Calu3 (cell line): ENCODE measurements at regions not wholly inside any gene's neighbourhood (a gene's known extent, or its start where the extent isn't known, plus 50 kb on each side); places are given as distances from the start of the nearest gene placed in this dataset.

Source experiments
- BruUV-seq: library from RNA; stranded (reverse); fragments of 400-500 nt; replicated peaks from 2 replicates; lab custom pipeline; 2021; lab: Mats Ljungman, UMichigan
- CTCF ChIA-PET: fragments of 300-600 bp; sonication (Branson Sonifier 250); formaldehyde crosslinking; loops from one replicate; lab custom pipeline; 2022; ENCODE audit warnings: antibody characterized with exemption; lab: Charles Lee
- DNase-seq: peaks from one replicate; pipeline ENCODE4 v3.0.0; 2022
- H3K27ac Mint-ChIP-seq: one replicate; pipeline ENCODE4 v1.8.0; 2022; ENCODE audit warnings: mixed read lengths; ENCODE audit not compliant: unreplicated experiment
- H3K27me3 Mint-ChIP-seq: one replicate; pipeline ENCODE4 v1.8.0; 2022; ENCODE audit warnings: mixed read lengths; ENCODE audit not compliant: unreplicated experiment
- H3K36me3 Mint-ChIP-seq: one replicate; pipeline ENCODE4 v1.8.0; 2022; ENCODE audit warnings: mild to moderate bottlenecking, moderate library complexity, mixed read lengths; ENCODE audit not compliant: insufficient read depth, unreplicated experiment
- H3K4me1 Mint-ChIP-seq: one replicate; pipeline ENCODE4 v1.8.0; 2022; ENCODE audit warnings: mild to moderate bottlenecking, low read depth, mixed read lengths; ENCODE audit not compliant: unreplicated experiment
- H3K4me3 Mint-ChIP-seq: one replicate; pipeline ENCODE4 v1.8.0; 2022; ENCODE audit warnings: mild to moderate bottlenecking, low read depth, moderate library complexity, mixed read lengths; ENCODE audit not compliant: unreplicated experiment
- H3K9me3 Mint-ChIP-seq: one replicate; pipeline ENCODE4 v1.8.0; 2022; ENCODE audit warnings: low read depth, mixed read lengths; ENCODE audit not compliant: unreplicated experiment
- CTCF ChIP-seq: fragments of 200-600 bp; IDR thresholded peaks from one replicate; pipeline ENCODE4 v1.8.0; 2022; ENCODE audit warnings: antibody characterized with exemption; ENCODE audit not compliant: unreplicated experiment
- intact Hi-C: fragments of 100-400 bp; cut with micrococcal nuclease; formaldehyde crosslinking; loops from one replicate; pipeline ENCODE4 v1.10.0; 2022; ENCODE audit not compliant: unreplicated experiment

GRCh38 chr2:66985906-66986305 is 411.2 kb upstream of the ETAA1 start:
- no peak overlapping the region for H3K27ac Mint-ChIP-seq
- no peaks in the 10 kb centered on the region for H3K9me3 Mint-ChIP-seq
- no peaks in the 10 kb centered on the region for H3K4me1 Mint-ChIP-seq
- H3K27me3 Mint-ChIP-seq = no peaks in the 10 kb centered on the region
- DNase-seq = no peak
- no peak overlapping the region for H3K4me3 Mint-ChIP-seq
- CTCF ChIA-PET = no interaction called here
- no TSS peak for BruUV-seq
- no peak for TF ChIP-seq CTCF
- H3K36me3 Mint-ChIP-seq = no peaks in the 10 kb centered on the region
- intact Hi-C loops = loop anchor here (5.0 to 10.0 kb wide), 2 partner anchors 339 to 974 kb away; no protein-coding TSS in a partner anchor

- no peaks in the 10 kb centered on the region for H3K4me1 Mint-ChIP-seq
- H3K27me3 Mint-ChIP-seq = no peaks in the 10 kb centered on the region
- no peaks in the 10 kb centered on the region for H3K9me3 Mint-ChIP-seq
- CTCF ChIA-PET = no interaction called here
- intact Hi-C loops = loop anchor here (5.0 to 10.0 kb wide), 2 partner anchors 337 to 975 kb away; no protein-coding TSS in a partner anchor
- no peak for DNase-seq
- no peak overlapping the region for H3K27ac Mint-ChIP-seq
- no peak for TF ChIP-seq CTCF
- no peaks in the 10 kb centered on the region for H3K36me3 Mint-ChIP-seq
- H3K4me3 Mint-ChIP-seq = no peak overlapping the region
- BruUV-seq = no TSS peak
Observed at GRCh38 chr2:66987733-66988132, 409.4 kb upstream of the ETAA1 start.

GRCh38 chr2:66994654-66995053 is 402.5 kb upstream of the ETAA1 start:
- no peak for DNase-seq
- TF ChIP-seq CTCF = no peak
- no TSS peak for BruUV-seq
- Mint-ChIP-seq H3K27me3 (no peaks in the 10 kb centered on the region), H3K9me3 (peaks cover 5% of the 10 kb centered on the region), H3K4me3 (no peak overlapping the region), H3K4me1 (peaks cover 27% of the 10 kb centered on the region), H3K36me3 (no peaks in the 10 kb centered on the region), H3K27ac (no peak overlapping the region)
- intact Hi-C loops = no loop called here
- CTCF ChIA-PET = no interaction called here

- CTCF ChIA-PET = no interaction called here
- no peak for TF ChIP-seq CTCF
- no peak for DNase-seq
- no peaks in the 10 kb centered on the region for H3K36me3 Mint-ChIP-seq
- no peak overlapping the region for H3K27ac Mint-ChIP-seq
- H3K9me3 Mint-ChIP-seq = peaks cover 5% of the 10 kb centered on the region
- peaks cover 27% of the 10 kb centered on the region for H3K4me1 Mint-ChIP-seq
- intact Hi-C loops = no loop called here
- no peaks in the 10 kb centered on the region for H3K27me3 Mint-ChIP-seq
- H3K4me3 Mint-ChIP-seq = no peak overlapping the region
- BruUV-seq = no TSS peak
Observed at GRCh38 chr2:66995636-66996035, 401.5 kb upstream of the ETAA1 start.
